ENCODE measurements at regions not wholly inside any gene's neighbourhood (a gene's known extent, or its start where the extent isn't known, plus 50 kb on each side); places are given as distances from the start of the nearest gene placed in this dataset.

DNA sequence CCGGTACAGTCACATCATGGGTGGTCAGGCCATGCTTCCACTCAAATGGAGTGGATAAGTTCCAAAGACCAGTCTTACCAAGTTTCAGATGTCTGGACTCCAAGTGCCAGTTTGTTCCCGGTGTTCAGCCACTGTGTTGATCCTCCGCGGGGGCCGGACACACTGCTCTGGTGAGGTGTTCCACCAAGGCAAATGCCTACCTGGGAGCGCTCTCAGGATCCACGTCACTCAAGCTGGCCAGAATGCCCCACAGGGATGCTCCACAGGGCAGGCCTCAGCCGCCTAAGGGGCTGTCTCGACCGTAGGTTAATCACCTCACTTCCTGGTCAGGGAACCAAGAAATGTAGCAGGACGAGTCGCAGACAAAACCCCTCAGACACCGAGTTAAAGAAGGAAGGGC is 258.0 kb upstream of the GRID2 start:
- no peak overlapping the region for H4K91ac ChIP-seq (ENCODE audit: low read depth, low read length)
- no CpG with 5 or more reads among the region's 13 CpGs for WGBS (ENCODE audit: extremely low coverage, insufficient coverage, insufficient read length)

DNA sequence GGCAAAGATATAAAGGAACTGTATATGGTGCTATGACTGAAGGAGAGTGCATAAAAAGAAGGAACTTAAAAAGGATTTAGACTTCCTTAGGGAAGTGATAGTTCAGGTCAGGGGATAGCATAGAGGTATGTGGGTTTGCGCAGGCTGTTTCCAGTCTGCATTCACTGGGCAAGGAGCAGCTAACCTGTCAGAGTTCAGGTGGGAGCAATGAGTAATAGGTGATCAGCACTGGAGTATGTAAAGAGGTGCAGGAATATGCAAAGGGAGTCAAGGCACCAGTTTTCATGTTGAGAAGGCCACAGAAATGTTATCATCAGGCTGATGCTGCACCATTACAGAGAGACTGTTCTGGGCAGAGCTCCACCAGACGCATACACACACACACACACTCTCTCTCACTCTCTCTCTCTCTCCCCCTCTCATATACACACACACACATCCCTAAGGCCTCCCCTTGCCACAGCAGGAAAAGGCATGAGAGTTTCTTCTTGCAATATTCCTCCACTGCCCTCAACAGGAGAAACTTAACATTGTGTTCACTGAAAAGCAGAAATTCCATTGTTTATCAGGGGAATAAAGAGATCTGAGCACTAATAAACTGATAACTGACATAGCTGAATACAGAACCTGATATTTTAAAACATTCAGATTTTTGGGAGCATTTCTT is 256.4 kb upstream of the GRID2 start:
- Histone ChIP-seq H3K4ac (ENCODE audit: low read depth, low read length) (no peak overlapping the region), H3K79me2 (ENCODE audit: control insufficient read depth, insufficient read depth, low read length, poor library complexity) (no peaks in the 10 kb centered on the region)

More for the DNA sequence above, 258.0 kb upstream of the GRID2 start:
- Histone ChIP-seq H3K27me3 (ENCODE audit: insufficient read depth, low read length) (no peaks in the 10 kb centered on the region), H3K4me2 (ENCODE audit: low read length) (no peak overlapping the region), H3K79me1 (ENCODE audit: low read length) (no peaks in the 10 kb centered on the region), H3K23ac (ENCODE audit: low read length) (no peak overlapping the region), H2AK5ac (ENCODE audit: low read length) (no peak overlapping the region), H2AFZ (ENCODE audit: insufficient read depth, low read length, poor library complexity) (no peak overlapping the region), H3K27ac (ENCODE audit: low read depth, low read length) (no peak overlapping the region), H3K9me3 (ENCODE audit: insufficient read depth, low read depth, low read length) (no peaks in the 10 kb centered on the region), H3K4me3 (ENCODE audit: low read depth, low read length) (no peak overlapping the region), H2BK5ac (ENCODE audit: low read depth, low read length, poor library complexity) (no peak overlapping the region), H4K8ac (ENCODE audit: low read depth, low read length) (no peak overlapping the region), H3K79me2 (ENCODE audit: control insufficient read depth, insufficient read depth, low read length, poor library complexity) (no peaks in the 10 kb centered on the region), H3K4me1 (ENCODE audit: control insufficient read depth in 1 of 2, insufficient read depth in 2 of 2, low read length in 2 of 2) (no peaks in the 10 kb centered on the region), H2BK120ac (ENCODE audit: insufficient read depth, low read length, poor library complexity) (no peak overlapping the region), H3K9ac (ENCODE audit: low read length) (no peak overlapping the region), H4K12ac (ENCODE audit: low read depth, low read length) (no peak overlapping the region), H2BK12ac (ENCODE audit: low read length) (no peak overlapping the region), H3K18ac (ENCODE audit: low read length) (no peak overlapping the region), H3K14ac (ENCODE audit: low read length) (no peak overlapping the region), H3K4ac (ENCODE audit: low read depth, low read length) (no peak overlapping the region), H3K36me3 (ENCODE audit: control insufficient read depth in 1 of 2, insufficient read depth in 2 of 2, low read length in 2 of 2) (peaks cover 0 to 2% of the 10 kb centered on the region in 2 experiments)
- DNase-seq = no peak

DNA sequence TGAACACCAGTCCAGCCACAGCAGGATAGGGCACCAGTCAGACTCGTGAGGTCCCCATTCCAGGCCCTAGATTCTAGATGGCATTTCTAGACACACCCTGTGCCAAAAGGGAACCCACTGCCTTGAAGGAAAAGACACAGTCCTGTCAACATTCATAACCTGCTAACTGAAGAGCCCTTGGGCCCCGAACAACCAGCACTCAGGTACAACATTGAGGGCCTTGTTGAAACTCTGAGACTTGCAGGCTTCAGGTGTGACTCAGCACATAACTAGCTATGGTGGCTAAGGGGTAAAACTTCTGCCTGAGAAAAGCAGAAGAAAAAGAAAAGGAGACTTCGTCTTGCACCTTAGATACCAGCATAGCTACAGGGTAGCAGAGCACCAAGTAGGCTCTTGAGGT is 252.9 kb upstream of the GRID2 start:
- no peak overlapping the region for H3K4me2 ChIP-seq (ENCODE audit: low read length)
- no peak overlapping the region for H3K4ac ChIP-seq (ENCODE audit: low read depth, low read length)
- no peak overlapping the region for H3K27ac ChIP-seq (ENCODE audit: low read depth, low read length)
- peak in 1 of 2 donors; percentile 24 for DNase-seq
- no peak overlapping the region for H2BK5ac ChIP-seq (ENCODE audit: low read depth, low read length, poor library complexity)
- no peak overlapping the region for H4K91ac ChIP-seq (ENCODE audit: low read depth, low read length)
- H3K4me3 ChIP-seq (ENCODE audit: low read depth, low read length) = no peak overlapping the region
- no peak overlapping the region for H2AK5ac ChIP-seq (ENCODE audit: low read length)
- no peaks in the 10 kb centered on the region for H3K4me1 ChIP-seq (ENCODE audit: control insufficient read depth in 1 of 2, insufficient read depth in 2 of 2, low read length in 2 of 2)
- no peak overlapping the region for H3K9ac ChIP-seq (ENCODE audit: low read length)
- H3K79me2 ChIP-seq (ENCODE audit: control insufficient read depth, insufficient read depth, low read length, poor library complexity) = no peaks in the 10 kb centered on the region
- no peak overlapping the region for H3K18ac ChIP-seq (ENCODE audit: low read length)
- no peak overlapping the region for H3K23ac ChIP-seq (ENCODE audit: low read length)
- no peaks in the 10 kb centered on the region for H3K9me3 ChIP-seq (ENCODE audit: insufficient read depth, low read depth, low read length)
- H3K27me3 ChIP-seq (ENCODE audit: insufficient read depth, low read length) = no peaks in the 10 kb centered on the region
- H3K79me1 ChIP-seq (ENCODE audit: low read length) = no peaks in the 10 kb centered on the region
- no peak overlapping the region for H4K12ac ChIP-seq (ENCODE audit: low read depth, low read length)
- H3K36me3 ChIP-seq (ENCODE audit: control insufficient read depth in 1 of 2, insufficient read depth in 2 of 2, low read length in 2 of 2) = peaks cover 0 to under 1% of the 10 kb centered on the region in 2 experiments
- no peak overlapping the region for H3K14ac ChIP-seq (ENCODE audit: low read length)
- no peak overlapping the region for H2AFZ ChIP-seq (ENCODE audit: insufficient read depth, low read length, poor library complexity)
- H4K8ac ChIP-seq (ENCODE audit: low read depth, low read length) = no peak overlapping the region
- no CpG with 5 or more reads among the region's 3 CpGs for WGBS (ENCODE audit: extremely low coverage, insufficient coverage, insufficient read length)
- no peak overlapping the region for H2BK120ac ChIP-seq (ENCODE audit: insufficient read depth, low read length, poor library complexity)
- no peak overlapping the region for H2BK12ac ChIP-seq (ENCODE audit: low read length)

More for the DNA sequence above, 256.4 kb upstream of the GRID2 start:
- WGBS (ENCODE audit: extremely low coverage, insufficient coverage, insufficient read length) = no CpG with 5 or more reads among the region's 2 CpGs
- Histone ChIP-seq H3K23ac (ENCODE audit: low read length) (no peak overlapping the region), H3K79me1 (ENCODE audit: low read length) (no peaks in the 10 kb centered on the region), H2AFZ (ENCODE audit: insufficient read depth, low read length, poor library complexity) (no peak overlapping the region), H4K8ac (ENCODE audit: low read depth, low read length) (no peak overlapping the region), H3K36me3 (ENCODE audit: control insufficient read depth in 1 of 2, insufficient read depth in 2 of 2, low read length in 2 of 2) (peaks cover 0 to 2% of the 10 kb centered on the region in 2 experiments), H3K27me3 (ENCODE audit: insufficient read depth, low read length) (no peaks in the 10 kb centered on the region), H3K14ac (ENCODE audit: low read length) (no peak overlapping the region), H4K12ac (ENCODE audit: low read depth, low read length) (no peak overlapping the region), H3K4me3 (ENCODE audit: low read depth, low read length) (no peak overlapping the region), H2BK12ac (ENCODE audit: low read length) (no peak overlapping the region), H3K9me3 (ENCODE audit: insufficient read depth, low read depth, low read length) (no peaks in the 10 kb centered on the region), H3K27ac (ENCODE audit: low read depth, low read length) (no peak overlapping the region), H3K4me2 (ENCODE audit: low read length) (no peak overlapping the region), H2BK120ac (ENCODE audit: insufficient read depth, low read length, poor library complexity) (no peak overlapping the region), H3K18ac (ENCODE audit: low read length) (no peak overlapping the region), H2BK5ac (ENCODE audit: low read depth, low read length, poor library complexity) (no peak overlapping the region), H2AK5ac (ENCODE audit: low read length) (no peak overlapping the region), H3K9ac (ENCODE audit: low read length) (no peak overlapping the region), H3K4me1 (ENCODE audit: control insufficient read depth in 1 of 2, insufficient read depth in 2 of 2, low read length in 2 of 2) (no peaks in the 10 kb centered on the region), H4K91ac (ENCODE audit: low read depth, low read length) (no peak overlapping the region)
- DNase-seq = no peak

DNA sequence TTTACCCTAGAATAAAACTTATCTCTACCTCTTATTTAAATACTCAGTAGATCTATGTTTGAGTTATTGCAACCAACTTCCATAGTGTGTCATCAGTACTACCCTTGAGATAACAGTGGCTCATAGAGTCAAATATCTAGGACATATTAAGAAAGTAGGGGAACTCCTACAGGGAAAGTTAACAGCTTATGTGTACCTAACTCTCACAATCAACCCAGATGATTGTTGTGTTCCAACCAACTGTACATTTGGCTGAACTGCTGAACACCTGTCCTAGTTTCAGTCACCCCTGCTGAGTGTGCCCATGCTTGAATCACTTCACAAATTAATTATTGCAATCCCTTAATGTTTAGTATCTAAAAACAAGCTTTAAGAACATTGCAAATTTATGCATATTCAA is 244.2 kb upstream of the GRID2 start:
- Histone ChIP-seq H4K12ac (ENCODE audit: low read depth, low read length) (no peak overlapping the region), H3K27ac (ENCODE audit: low read depth, low read length) (no peak overlapping the region), H3K4me3 (ENCODE audit: low read depth, low read length) (no peak overlapping the region), H3K79me2 (ENCODE audit: control insufficient read depth, insufficient read depth, low read length, poor library complexity) (no peaks in the 10 kb centered on the region), H3K27me3 (ENCODE audit: insufficient read depth, low read length) (no peaks in the 10 kb centered on the region), H2BK120ac (ENCODE audit: insufficient read depth, low read length, poor library complexity) (no peak overlapping the region), H4K91ac (ENCODE audit: low read depth, low read length) (no peak overlapping the region), H3K14ac (ENCODE audit: low read length) (no peak overlapping the region), H4K8ac (ENCODE audit: low read depth, low read length) (no peak overlapping the region), H2AFZ (ENCODE audit: insufficient read depth, low read length, poor library complexity) (no peak overlapping the region), H3K4me2 (ENCODE audit: low read length) (no peak overlapping the region), H2BK5ac (ENCODE audit: low read depth, low read length, poor library complexity) (no peak overlapping the region), H3K23ac (ENCODE audit: low read length) (no peak overlapping the region), H2AK5ac (ENCODE audit: low read length) (no peak overlapping the region), H2BK12ac (ENCODE audit: low read length) (no peak overlapping the region), H3K9me3 (ENCODE audit: insufficient read depth, low read depth, low read length) (no peaks in the 10 kb centered on the region), H3K79me1 (ENCODE audit: low read length) (no peaks in the 10 kb centered on the region), H3K4ac (ENCODE audit: low read depth, low read length) (no peak overlapping the region), H3K9ac (ENCODE audit: low read length) (no peak overlapping the region), H3K36me3 (ENCODE audit: control insufficient read depth in 1 of 2, insufficient read depth in 2 of 2, low read length in 2 of 2) (no peaks in the 10 kb centered on the region), H3K4me1 (ENCODE audit: control insufficient read depth in 1 of 2, insufficient read depth in 2 of 2, low read length in 2 of 2) (no peaks in the 10 kb centered on the region), H3K18ac (ENCODE audit: low read length) (no peak overlapping the region)
- no peak for DNase-seq
